Skin epidermis (tissue), 12 donors: ENCODE measurements at regions not wholly inside any gene's neighbourhood (a gene's known extent, or its start where the extent isn't known, plus 50 kb on each side); places are given as distances from the start of the nearest gene placed in this dataset.
"Not testable (repeated sequence)": the region's sequence is repeated elsewhere in the genome, so short reads cannot be mapped to it uniquely, and the experiment has no call there.

Source experiments
- H3K27ac ChIP-seq, 21 experiments: fragments of 200-600 bp; sonication (generic) in 11 of 21; one replicate each; pipeline ENCODE4 v1.5.0; 2020; ENCODE audit warnings: mild to moderate bottlenecking in 3 of 21, inconsistent platforms in 2 of 21, moderate library complexity in 2 of 21
- H3K4me3 ChIP-seq, 7 experiments: fragments of 200-600 bp; sonication (generic) in 2 of 7; one replicate each; pipeline ENCODE4 v1.5.0; 2020; ENCODE audit warnings: inconsistent platforms in 2 of 7, mild to moderate bottlenecking in 2 of 7, moderate library complexity in 1 of 7

- no peak overlapping the region for H3K4me3 ChIP-seq
- H3K27ac ChIP-seq, result no peak overlapping the region
Observed at GRCh38 chr6:159532155-159532554, 160.9 kb downstream of the SOD2 start.

- H3K27ac ChIP-seq, result no peak overlapping the region
- no peak overlapping the region for H3K4me3 ChIP-seq
Observed at GRCh38 chr6:159529934-159530333, 163.1 kb downstream of the SOD2 start.

- no peak overlapping the region for H3K4me3 ChIP-seq
- H3K27ac ChIP-seq, result no peak overlapping the region
Observed at GRCh38 chr6:159527351-159527750, 165.7 kb downstream of the SOD2 start.

- Histone ChIP-seq H3K4me3 (no peak overlapping the region), H3K27ac (no peak overlapping the region)
Observed at GRCh38 chr6:159525445-159526025, 167.5 kb downstream of the SOD2 start.

- no peak overlapping the region for H3K27ac ChIP-seq
- no peak overlapping the region for H3K4me3 ChIP-seq
Observed at GRCh38 chr6:159522877-159523547, 170.0 kb downstream of the SOD2 start.

- H3K27ac ChIP-seq, result no peak overlapping the region
Observed at GRCh38 chr6:159521962-159522361, 171.1 kb downstream of the SOD2 start.

GRCh38 chr6:159520002-159520401 is 173.0 kb downstream of the SOD2 start:
- no peak overlapping the region for H3K27ac ChIP-seq

More at GRCh38 chr6:159521962-159522361, 171.1 kb downstream of the SOD2 start:
- H3K4me3 ChIP-seq, result no peak overlapping the region

GRCh38 chr6:159515811-159516210 is 177.2 kb downstream of the SOD2 start:
- not testable (repeated sequence) for H3K27ac ChIP-seq, H3K4me3 ChIP-seq

More at GRCh38 chr6:159520002-159520401, 173.0 kb downstream of the SOD2 start:
- no peak overlapping the region for H3K4me3 ChIP-seq

- no peak overlapping the region for H3K27ac ChIP-seq
- H3K4me3 ChIP-seq, result no peak overlapping the region
Observed at GRCh38 chr6:159513914-159514313, 179.1 kb downstream of the SOD2 start.

- no peak overlapping the region for H3K4me3 ChIP-seq
Observed at GRCh38 chr6:159513074-159513720, 179.8 kb downstream of the SOD2 start.

GRCh38 chr6:159512571-159512970 is 180.5 kb downstream of the SOD2 start:
- H3K27ac ChIP-seq, result no peak overlapping the region
- no peak overlapping the region for H3K4me3 ChIP-seq

More at GRCh38 chr6:159513074-159513720, 179.8 kb downstream of the SOD2 start:
- no peak overlapping the region for H3K27ac ChIP-seq

GRCh38 chr6:159512104-159512503 is 180.9 kb downstream of the SOD2 start:
- no peak overlapping the region for H3K27ac ChIP-seq
- H3K4me3 ChIP-seq, result no peak overlapping the region

- Histone ChIP-seq H3K27ac (no peak overlapping the region), H3K4me3 (no peak overlapping the region)
Observed at GRCh38 chr6:159510141-159510540, 182.9 kb downstream of the SOD2 start.

GRCh38 chr6:159508931-159509330 is 184.1 kb downstream of the SOD2 start:
- no peak overlapping the region for H3K27ac ChIP-seq
- no peak overlapping the region for H3K4me3 ChIP-seq

GRCh38 chr6:159506048-159506447 is 187.0 kb downstream of the SOD2 start:
- Histone ChIP-seq H3K27ac (no peak overlapping the region), H3K4me3 (no peak overlapping the region)

- Histone ChIP-seq H3K27ac (no peak overlapping the region), H3K4me3 (no peak overlapping the region)
Observed at GRCh38 chr6:159505140-159505922, 187.7 kb downstream of the SOD2 start.

- H3K27ac ChIP-seq, result no peak overlapping the region
- H3K4me3 ChIP-seq, result no peak overlapping the region
Observed at GRCh38 chr6:159501558-159501957, 191.5 kb downstream of the SOD2 start.

GRCh38 chr6:159499034-159499433 is 194.0 kb downstream of the SOD2 start:
- Histone ChIP-seq H3K4me3 (no peak overlapping the region), H3K27ac (no peak overlapping the region)

- Histone ChIP-seq H3K27ac (no peak overlapping the region), H3K4me3 (no peak overlapping the region)
Observed at GRCh38 chr6:159494586-159494972, 198.5 kb downstream of the SOD2 start.

- H3K27ac ChIP-seq, result no peak overlapping the region
- H3K4me3 ChIP-seq, result no peak overlapping the region
Observed at GRCh38 chr6:159493898-159494585, 199.0 kb downstream of the SOD2 start.
